Left renal pelvis (tissue), 4 donors: ENCODE measurements at regions not wholly inside any gene's neighbourhood (a gene's known extent, or its start where the extent isn't known, plus 50 kb on each side); places are given as distances from the start of the nearest gene placed in this dataset.
A peak's percentile ranks its signal among the peaks of the same experiment; 100 is the strongest.

ENCODE experiments used
- DNase-seq, 4 donors: peaks; one replicate each; pipeline ENCODE4 v3.0.0-alpha.2; 2013; ENCODE audit warnings: low read depth in 4 of 4, low spot score in 3 of 4

DNA sequence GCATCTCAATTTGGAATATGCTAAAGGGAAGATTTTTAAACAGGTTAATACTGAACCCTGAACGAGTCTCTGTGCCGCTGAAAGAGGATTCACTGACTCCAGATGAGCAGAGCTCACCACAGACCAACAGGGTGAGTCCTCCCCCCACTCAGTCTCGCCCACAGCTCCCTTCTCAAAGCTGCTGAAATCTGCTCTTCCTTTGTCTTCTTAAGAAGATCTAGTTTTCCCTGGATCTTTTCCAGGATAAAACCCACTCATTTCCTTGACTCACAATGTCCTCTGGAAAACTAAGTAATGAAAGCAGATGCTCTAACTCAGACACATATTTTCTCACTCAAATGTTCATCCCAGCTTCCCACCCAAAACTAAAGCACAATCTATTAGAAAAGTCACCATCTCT is 447.0 kb upstream of the PKN2 start:
- DNase-seq = peak in 1 of 4 donors; percentile 3

DNA sequence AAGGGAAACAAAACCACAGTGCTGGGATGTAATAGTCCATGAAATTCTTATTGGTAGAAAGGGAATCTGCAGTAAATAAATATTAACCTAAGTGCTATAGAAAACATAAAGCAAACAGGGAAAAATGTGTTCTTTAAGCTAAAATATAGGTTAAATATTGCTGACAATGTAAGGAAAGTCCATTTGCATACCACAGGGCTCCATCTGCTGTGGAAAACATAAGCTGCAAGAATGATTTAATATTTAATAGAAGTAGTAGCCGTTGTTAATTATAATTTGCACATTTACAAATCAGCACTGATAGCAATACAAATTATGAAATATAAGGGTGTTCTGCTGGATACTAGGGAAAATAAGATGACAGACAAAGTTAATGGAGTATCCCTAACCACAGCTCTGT is 444.9 kb upstream of the PKN2 start:
- no peak for DNase-seq

DNA sequence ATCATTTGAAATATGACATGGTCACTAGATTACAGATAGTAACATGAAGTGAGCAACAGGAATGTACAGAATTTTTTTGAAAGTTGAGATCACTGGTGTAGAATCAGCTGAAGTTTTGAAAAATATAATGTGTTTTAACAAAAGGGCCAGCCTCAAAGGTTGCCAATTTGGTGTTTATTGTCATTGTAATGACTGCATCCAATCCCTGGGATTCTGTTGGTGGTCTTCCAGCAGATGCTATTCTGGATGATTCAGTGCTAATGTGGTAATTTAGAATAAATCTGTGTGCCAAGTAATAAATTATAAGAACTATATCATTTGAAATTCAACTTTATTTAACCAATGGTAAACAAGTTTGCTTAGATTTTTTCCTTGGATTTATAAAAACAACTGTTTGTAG is 436.4 kb upstream of the PKN2 start:
- DNase-seq = no peak

DNA sequence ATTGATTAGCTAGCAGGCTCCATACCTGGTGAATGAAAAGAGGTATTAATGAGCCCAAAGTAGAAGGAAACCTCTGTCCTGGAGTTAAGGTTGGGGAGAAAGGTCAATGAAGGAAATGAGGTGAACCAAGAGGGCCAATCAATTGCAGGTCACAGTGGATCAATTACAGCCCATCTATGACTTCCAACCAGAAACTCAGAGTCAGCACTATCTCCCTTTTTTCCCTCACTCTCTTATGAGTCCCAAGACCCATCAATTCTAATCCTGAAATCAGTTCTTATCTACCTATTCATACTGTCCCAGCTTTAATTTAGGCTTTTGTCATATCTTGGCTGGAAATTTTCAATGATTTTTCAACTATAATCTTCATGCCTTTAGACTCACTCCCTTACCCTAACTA is 433.2 kb upstream of the PKN2 start:
- DNase-seq = no peak

DNA sequence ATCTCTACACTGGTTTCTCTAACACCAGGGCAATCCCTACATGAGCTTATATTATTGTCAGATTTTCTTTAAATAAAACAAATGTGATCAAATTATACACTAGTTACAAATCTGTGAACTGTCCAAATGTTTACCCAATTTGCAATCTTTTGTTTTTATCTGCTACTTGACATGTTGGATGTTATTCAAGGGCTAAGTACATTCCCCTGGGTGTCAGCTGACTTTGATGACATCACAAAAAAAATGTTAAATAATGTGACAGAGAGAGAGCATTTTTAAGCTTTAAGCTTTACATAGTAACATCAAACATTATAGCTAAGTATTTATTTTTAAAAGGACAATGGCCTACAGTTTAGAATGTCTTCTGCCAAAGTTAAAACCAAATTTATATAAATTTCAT is 431.3 kb upstream of the PKN2 start:
- DNase-seq = no peak

DNA sequence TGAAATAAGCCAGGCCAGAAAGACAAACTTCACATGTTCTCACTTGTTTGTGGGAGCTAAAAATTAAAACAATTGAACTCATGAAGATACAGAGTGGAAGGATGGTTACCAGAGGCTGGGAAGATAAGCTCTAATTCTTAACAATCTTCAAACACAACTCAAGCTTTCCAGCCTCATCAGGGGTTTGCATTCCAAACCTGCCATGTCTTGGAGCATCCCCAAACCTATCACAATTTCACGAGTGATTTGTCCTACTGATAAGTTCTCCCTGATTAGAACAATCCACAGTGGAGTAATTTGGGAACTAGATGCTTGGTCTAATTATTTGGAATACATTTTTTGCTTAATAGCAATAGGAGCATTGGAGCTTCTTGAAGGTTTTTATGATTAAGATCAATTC is 418.5 kb upstream of the PKN2 start:
- no peak for DNase-seq

DNA sequence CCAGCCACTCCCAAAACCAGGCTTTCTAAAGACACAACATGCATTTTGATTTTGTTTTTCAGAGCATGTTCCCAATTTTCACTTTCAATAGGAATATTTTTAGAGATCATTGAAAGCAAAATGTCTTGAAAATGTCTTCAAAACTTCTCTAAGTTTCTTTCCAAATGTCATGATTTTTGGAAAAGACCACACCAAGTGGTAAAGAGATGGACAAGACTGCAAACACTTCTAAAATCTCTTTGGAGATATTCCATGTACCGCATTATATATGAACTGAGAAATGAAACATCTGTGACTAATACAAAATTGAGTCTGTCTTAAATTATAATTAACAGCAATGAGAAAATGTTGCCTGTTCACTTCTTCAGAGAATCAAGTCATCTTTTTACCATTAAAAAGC is 418.0 kb upstream of the PKN2 start:
- no peak for DNase-seq

DNA sequence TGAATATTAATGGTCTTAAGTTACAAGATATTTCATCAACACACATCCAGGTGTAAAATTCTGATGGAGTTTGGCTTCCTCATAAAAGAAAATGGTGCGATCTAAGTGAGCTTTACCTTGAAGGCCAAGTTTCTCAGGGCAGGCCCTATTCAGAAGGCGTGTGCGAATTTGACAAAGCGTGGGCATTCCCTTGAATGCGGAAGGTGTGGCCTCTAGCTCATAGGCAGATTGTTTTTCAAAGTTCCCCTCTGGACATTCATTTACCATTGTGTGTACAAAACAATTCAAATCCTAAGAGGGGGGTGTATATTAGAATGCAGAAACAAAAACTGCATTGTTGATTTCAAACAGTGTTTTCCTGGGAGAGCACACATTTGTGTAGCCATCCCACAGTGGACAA is 411.9 kb upstream of the PKN2 start:
- DNase-seq = no peak

DNA sequence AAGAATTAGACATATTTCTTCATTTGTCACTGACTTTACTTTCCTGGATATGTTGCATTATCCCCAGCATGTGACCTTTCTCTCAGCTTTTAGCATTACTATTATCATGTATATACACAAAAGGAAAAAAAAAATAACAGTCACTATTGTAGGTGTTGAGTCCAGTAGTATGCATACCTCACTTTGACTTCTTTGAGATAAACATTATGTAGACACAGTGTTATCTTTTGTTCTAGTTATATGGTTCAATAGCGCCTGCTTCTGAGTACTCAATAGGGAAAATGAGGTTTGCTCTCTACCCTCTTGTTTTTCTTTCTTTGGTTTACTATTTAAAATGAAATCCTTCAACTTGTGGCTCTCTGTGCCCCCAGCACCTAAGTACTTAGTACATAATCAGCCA is 409.6 kb upstream of the PKN2 start:
- DNase-seq = no peak

DNA sequence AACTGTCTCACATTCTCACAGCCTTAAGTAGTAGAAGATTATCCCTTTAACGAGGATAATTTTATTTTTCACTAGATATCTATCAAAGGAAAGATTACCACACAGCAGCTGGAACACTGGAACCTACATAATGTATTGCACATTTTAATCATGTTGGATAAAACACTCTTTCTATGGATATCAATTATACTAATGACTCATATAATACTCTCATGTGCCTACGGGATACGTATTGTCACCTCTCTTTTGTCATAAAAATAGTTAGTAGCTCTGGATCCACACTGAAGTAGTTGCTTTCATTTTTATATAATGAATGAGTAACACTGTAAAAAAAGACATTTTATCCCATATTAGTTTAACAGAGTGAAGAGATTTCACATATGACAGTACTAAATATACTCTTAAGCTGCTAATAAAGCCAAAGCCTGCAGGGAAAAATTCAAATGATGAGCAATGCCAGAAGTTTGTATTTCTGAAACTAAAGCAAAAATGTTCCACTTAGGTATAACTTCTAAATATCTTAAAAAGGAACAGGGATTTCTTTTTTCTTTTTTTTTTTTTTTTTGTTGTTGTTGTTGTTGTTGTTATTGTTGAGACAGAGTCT is 408.7 kb upstream of the PKN2 start:
- DNase-seq = no peak

DNA sequence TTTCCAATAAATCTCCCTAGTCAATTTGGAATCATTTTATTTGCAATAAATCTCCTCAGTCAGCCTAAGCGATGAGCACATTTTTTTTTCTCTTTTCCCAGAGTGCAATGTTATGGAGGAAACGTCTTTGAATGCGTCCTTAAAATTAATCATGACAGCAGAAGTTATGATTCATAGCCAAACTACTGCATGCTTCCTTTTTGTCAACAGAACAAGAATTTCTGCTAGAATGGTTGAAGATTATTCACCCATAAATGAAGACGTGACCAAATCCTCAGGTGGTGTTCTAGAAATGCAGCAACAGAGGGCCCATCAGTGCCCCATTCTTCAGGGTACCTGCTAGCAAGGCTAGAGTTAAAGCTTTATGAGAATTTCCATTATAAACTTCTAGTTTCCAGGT is 407.9 kb upstream of the PKN2 start:
- DNase-seq = no peak

DNA sequence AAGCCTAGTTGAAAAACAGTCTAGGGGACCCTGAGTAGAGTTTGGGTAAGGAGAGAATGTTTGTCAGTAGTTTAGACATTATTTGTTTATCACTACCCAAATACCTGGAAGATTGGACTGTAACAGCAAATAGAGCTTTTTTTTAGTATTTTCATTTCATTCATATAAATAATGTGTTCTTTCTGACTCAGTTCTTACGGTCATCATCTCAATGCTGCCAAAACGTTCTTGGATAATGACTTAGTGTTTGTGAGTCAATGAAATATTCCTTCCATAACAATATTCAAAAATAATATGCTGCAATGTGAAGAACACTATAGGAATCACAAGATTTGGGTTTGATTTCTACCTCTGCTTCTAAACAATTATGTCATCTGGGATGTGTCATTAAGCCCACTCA is 400.0 kb upstream of the PKN2 start:
- no peak for DNase-seq

DNA sequence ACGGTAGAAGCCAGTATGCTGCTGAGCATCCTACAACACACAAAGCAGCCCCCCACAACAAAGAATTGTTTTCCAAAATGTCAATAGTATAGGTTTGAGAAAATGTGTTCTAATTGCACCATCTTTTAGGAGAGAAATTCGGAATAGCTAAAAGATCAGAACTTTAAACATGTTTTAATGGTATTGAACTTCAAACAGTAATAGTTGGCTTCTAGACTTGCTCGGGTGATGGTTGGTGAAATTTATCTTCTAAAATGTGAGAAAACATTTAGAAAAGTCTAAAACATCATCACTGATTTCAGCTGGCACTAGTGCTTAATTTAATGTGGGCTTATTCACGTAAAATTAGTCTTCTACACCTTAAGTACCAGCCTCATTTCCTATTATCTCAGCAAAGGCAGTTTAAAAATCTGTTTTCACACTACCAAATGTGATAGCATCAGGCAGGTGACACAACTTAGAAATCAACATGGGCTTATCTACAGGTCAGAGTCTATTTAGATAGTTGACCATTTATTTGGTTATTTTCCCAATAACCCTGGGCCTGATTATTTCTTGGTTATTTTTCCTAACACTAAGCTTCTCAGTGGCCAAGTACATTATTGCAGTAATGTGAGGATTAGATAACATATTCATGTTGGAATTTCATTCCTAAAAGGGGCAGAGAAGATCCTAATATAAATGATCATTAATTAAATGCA is 399.3 kb upstream of the PKN2 start:
- no peak for DNase-seq

DNA sequence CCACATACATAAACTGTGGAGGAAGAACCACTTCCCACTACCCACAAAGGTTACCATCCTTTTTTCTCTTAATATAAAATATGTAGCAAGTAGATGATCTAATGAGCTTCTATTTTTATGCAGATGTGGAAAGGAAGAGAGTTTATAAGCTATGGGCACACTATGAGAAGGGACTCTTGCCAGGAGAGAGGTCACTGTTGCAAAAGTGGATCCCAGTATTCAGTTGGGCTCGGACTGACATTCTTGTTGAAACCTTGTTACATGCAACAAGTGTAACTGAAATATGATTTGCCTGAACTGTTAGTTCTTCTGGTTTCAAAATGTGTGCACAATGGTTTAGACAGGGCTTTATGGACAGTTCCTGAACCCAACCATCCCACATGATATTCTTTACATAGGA is 397.4 kb upstream of the PKN2 start:
- no peak for DNase-seq

DNA sequence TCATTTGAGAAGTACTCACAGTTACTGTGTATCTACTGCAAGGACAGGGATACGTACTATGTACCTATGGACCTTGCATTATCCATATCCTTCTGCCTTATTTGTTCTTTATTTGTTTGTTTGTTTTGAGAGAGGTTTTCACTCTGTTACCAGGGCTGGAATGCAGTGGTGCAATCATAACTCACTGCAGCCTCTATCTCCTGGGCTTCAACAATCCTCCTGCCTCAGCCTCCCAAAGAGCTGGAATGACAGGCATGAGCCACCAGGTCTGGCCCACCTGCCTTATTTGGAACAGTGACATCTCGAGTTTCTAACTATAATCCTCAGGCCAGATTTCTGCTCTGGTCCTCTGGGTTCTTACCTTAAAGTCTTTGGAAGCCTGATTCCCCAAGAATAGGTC is 395.5 kb upstream of the PKN2 start:
- DNase-seq = no peak

DNA sequence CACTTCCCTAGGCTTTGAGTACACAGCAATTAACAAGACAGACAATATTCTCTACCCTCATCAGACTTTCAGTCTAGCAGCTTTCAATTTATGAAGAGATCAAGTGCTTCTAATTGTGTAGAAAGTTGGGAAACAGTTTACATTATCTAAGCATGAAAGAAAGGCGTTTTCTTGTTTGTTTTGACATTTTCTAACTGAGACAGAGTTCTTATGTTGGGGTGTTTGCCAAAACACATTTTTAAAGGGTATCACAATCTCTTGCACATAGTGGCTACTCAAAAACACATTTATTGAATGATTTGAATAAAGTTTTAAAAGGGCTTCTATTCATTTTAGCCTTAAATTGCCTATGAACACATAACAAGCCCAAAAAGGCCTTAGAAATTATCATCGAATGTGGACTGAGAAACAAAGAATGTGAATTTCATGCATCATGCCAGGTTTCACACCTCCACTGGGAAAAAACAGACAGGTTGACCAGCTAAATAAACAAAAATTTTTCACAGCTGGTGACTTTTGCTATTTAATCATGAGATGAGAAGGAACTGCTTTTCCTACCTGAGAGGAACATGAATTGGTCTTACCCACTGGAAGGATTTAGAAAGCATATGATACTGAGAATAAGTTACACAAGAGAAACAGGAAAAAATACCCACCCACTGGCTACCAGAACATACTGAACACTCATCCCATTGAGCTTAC is 394.5 kb upstream of the PKN2 start:
- no peak for DNase-seq

DNA sequence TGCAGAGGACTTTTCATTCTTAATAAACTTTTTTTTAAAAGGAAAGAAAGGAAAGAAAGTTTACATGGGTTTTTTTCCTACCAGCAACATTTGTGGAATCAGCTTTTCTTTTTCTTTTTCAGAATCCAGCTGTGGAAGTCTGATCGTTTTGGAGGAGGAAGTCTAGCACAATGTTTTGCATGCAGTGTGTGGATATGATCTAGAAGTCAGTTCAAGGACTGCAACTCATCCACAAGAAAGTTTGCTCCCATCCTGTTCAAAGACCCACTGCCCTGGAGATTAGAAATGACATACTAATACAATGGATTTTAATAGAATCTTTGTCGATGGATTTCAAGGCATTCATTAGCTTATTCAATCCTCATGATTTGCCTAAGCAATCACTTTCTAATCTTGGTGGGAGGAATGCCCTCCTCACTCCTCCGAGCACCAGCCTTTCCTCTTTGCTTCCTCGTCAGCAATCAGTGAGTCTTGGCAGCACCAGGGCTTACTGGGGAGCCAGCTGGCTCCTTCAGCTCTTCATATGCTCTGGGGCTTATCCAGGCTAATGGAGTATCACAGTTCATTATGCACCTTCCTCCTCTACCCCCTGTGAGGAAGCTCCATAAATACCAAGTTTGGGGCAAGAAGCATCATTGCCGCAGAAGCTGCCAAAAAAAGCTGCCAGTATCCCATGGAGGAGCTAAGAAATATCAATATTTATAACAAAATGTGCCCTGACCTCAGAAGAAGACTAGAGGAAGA is 392.3 kb upstream of the PKN2 start:
- no peak for DNase-seq

DNA sequence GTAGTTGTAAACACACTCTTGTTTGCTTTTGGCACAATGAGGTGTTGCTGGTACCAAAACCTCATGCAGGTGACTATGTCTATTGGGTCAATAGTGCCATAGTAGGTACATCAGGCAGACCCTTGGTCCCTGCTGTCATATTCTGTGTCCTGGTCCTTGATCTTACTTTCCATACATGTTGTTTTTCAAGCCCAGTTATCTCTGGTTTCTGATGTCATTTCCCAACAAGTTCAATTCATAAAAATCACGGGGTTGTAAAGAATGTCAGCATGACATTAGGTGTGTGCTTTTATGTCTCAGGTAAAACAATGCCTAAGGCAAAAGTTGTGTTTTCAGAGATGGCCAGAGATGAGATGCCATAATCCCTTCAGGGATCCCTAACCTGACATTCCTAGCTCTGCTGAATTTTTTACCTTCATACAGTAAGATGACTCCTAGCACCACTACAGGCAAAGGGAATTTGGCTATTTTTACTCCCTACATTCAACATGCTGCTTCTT is 390.3 kb upstream of the PKN2 start:
- DNase-seq = no peak

DNA sequence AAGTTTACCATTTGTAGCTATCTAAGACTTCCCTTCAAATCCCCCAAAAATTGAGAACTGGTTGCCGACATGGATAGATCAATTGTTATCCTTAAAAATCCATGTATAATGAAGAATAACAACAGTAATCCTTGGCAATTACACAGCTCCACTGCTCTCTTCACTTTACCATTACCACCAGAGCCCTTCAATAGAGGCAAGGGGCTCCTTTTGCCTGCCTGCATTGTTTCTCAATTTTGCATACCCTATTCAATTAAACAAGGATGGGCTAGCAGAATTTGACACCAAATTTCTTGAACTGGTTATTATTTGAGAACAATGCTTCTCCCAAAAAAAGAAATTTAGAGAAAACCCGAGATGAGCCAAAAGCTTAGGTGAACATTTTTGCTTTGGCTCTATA is 387.8 kb upstream of the PKN2 start:
- DNase-seq = no peak

DNA sequence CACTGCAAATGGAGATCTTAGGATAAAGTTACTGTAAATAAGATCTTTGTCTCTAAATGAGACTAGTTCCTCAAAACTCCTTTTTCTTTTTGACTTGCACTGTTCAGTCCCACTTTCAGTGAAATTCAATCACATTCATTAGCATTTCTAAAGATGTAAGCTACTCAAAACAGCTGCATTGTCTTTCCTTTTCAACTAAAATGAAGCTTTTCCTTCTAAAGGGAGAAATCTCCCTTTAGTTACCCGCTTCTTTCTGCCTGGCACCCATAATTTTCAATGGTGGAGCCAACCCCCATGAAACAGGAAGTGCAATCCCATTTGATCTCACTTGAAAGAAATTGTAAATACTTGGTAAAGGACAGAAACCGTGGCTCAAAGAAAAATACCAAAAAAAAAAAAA is 387.4 kb upstream of the PKN2 start:
- DNase-seq = no peak

DNA sequence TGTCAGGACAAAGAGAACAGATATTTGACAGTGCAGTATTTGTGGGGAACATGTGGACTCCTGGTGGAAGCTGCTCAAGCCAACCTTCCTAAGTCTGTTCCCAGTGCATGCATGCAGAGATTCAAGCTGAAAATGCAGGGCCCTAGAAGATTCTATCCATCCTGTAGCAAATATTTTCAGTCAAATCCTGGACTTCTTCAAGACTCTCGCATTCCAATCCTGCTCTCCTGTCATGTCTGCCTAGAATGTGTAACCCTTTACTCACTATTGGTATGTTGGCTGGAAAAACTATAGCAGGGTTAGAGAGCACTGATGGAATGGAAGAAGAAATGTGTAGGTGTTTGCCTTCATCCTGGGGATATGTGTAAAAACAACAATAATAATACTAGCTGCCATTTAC is 385.6 kb upstream of the PKN2 start:
- no peak for DNase-seq
